Stromal cell of bone marrow (primary cell): ENCODE measurements at regions not wholly inside any gene's neighbourhood (a gene's known extent, or its start where the extent isn't known, plus 50 kb on each side); places are given as distances from the start of the nearest gene placed in this dataset.
A peak's percentile ranks its signal among the peaks of the same experiment; 100 is the strongest.

ENCODE experiments used
- DNase-seq: peaks from one replicate; pipeline ENCODE4 v3.0.0-alpha.2; 2012; ENCODE audit warnings: low read depth

GRCh38 chr1:221105578-221105977, 226.3 kb downstream of the HLX start:
- no peak for DNase-seq

- no peak for DNase-seq
These were observed 227.4 kb downstream of the HLX start for GRCh38 chr1:221106616-221107015.

DNA sequence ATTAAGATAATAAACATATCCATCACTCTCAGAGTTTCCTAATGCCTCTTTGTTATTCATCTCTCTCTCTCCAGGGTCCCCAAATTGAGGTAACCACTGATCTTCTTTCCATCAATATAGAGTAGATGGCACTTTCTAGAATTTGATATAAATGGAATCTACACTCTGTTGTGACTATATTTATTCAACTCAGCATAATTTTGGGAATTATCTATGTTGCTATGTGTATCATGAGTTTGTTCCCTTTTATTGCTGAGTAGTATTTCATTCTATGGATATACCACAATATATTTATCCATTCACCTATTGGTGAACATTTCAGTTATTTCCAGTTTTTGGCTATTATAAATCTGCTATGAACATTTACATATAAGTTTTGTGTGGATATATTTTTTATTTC, 230.7 kb downstream of the HLX start:
- DNase-seq: no peak

DNA sequence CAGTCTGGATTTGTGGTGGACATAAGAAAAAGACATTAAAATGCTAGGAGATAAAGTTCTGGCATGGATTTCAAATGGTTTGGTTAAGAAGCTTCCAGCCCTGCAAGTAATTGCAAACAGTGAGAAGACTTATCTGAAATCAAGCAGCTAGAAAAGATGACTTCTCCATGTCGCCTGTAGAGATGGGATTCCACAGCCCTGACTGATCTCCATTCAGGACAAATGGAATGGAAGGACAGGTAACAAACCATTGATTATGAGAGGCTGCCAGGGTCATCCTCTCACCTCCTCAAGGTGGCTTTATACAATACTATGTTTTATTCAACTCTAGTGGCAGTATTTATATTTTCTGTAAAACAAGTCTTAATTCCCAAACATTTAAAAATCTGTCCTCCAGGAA, 237.9 kb downstream of the HLX start:
- no peak for DNase-seq

- DNase-seq: peak; percentile 91
These were observed 238.3 kb downstream of the HLX start for GRCh38 chr1:221117548-221117951.

- no peak for DNase-seq
These were observed 239.1 kb downstream of the HLX start for GRCh38 chr1:221118176-221118937.

DNA sequence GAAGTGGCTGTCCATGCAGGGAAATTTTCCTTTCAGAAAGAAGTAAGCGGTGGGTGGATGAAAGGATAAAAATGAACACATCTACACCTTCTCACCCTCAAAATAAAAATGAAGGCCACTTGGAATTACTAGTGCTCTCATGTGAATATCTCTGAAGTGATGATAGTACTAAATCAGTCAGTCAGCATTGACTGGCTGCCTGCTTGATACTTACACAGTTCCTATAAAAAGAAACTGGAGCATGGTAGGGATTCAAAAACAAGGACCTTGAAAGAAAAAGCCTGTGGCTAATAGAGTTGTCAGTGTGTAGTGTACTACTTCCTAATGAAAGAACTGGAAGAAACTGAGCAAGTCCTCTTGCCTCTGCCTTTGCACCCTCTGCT, 239.7 kb downstream of the HLX start:
- no peak for DNase-seq

DNA sequence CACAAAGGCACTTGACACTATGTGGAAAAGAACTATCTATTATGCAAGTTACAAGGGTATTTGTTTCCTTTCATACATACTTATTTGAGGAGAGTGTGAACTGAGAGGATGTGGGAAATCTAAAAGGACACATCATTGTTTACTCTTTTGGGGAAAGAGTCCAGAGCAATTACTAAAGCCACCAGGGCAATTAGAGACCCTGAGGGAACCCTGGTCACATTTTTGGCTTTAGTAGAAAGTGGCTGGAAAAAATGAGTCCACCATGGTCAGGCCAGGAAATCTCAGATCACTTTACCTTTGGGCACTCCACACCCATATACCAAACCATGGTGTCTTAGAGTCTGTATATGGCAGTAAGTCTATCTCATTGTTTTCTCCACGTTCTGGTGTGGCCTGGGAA, 243.3 kb downstream of the HLX start:
- no peak for DNase-seq

DNA sequence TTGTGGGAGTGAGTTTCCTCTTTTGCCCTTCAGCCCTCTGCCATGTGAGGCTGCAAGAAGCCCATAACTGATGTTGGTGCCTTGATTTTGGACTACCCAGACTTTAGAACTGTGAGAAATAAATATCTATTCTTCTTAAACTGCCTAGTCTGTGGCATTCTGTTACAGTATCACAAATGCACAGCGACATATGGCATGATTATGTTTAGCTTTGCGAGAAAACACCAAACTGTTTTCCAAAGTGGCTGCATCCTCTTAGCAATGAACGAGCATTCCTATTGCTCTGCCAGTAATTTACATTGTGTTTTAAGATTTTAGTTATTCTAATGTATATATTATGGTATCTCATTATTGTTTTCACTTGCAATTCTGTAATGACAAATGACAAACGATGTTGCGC, 246.7 kb downstream of the HLX start:
- DNase-seq: no peak

GRCh38 chr1:221137666-221138065, 258.4 kb downstream of the HLX start:
- DNase-seq: no peak

GRCh38 chr1:221138516-221138915, 259.3 kb downstream of the HLX start:
- no peak for DNase-seq

DNA sequence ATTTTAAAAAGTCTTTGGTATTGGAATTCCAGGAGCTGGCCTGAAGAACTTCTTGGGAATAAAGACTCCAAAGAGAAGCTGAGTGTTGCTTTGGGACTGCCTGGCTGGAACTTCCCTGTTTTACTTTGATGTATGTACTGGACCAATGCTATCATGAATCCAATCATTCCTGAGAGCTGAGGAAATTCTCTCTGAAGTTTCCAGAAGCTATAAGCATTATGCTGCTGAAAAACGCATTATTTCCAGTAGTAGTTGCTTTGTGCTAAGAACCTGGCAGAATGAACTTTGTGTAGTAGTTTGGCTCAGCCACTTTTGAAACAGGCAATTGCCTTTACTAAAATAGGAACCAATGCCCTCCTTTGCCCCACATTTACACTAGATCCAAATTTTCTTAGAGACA, 260.7 kb downstream of the HLX start:
- no peak for DNase-seq

DNA sequence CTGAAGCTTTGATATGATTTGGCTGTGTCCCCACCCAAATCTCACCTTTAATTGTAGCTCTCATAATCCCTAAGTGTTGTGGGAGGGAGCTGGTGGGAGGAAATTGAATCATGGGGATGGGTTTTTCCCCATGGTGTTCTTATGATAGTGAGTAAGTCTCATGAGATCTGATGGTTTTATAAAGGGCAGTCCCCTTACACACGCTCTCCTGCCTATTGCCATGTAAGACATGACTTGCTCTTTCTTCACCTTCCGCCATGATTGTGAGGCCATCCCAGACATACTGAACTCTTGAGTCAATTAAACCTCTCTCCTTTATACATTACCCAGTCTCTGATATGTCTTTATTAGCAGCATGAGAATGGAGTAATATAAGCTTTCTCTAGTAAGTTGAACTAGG, 261.9 kb downstream of the HLX start:
- no peak for DNase-seq

GRCh38 chr1:221141606-221142285, 262.5 kb downstream of the HLX start:
- DNase-seq: no peak

DNA sequence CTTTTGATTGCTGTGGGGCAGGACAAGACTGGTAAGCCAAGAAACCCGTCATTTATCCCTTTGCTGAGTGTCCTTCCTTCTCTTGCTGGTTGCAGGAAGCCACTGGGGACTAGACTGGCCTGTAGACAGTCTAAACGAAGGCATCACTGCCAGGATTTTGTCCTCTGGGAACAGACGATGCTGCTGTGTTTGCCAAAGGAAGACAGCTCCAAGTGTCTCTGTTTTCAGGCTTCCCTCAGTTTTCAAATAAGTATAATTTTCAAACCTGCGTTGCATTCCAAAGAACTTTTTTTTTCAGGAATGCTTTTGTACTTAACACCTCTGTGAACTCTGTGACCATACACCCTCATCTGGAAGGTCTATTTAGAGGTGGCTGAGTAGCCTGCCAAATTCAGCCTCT, 269.4 kb downstream of the HLX start:
- no peak for DNase-seq

DNA sequence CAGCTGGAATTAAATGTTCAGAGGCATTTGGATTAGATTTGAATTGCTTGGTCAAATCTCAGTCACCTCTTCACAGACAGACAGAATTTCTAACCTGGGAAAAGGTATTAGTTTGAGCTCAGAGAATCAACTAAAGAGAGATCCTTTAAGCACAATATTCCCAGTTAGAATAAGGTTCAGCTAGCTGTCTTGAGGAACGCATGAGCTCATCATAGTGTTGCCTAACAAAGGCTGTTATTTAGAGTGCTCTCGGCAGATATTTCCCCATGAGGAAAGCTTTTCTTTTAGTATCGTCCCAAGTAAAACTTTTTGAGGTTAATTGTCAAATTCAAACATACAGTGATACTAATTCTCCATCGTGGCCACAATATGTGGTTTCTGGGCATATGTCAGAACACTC, 269.9 kb downstream of the HLX start:
- DNase-seq: peak; percentile 53

GRCh38 chr1:221149555-221150075, 270.4 kb downstream of the HLX start:
- DNase-seq: no peak

DNA sequence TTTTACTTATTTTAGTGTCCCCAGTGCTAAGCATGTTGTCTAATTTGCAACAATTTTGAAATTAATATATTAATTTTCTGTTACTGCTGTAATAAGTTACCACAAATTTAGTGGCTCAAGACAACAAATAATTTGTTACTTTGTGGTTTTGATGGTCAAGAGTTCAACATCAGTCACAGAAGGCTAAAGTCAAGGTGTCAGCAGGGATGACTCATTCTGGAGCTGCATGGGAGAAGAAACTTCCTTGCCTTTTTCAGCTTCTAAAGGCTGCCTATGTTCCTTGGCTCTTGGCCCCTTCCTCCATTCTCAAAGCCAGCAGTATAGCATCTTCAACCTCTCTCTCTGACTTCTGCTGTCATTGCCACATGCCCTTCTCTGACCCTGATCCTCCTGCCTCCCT, 271.8 kb downstream of the HLX start:
- no peak for DNase-seq

DNA sequence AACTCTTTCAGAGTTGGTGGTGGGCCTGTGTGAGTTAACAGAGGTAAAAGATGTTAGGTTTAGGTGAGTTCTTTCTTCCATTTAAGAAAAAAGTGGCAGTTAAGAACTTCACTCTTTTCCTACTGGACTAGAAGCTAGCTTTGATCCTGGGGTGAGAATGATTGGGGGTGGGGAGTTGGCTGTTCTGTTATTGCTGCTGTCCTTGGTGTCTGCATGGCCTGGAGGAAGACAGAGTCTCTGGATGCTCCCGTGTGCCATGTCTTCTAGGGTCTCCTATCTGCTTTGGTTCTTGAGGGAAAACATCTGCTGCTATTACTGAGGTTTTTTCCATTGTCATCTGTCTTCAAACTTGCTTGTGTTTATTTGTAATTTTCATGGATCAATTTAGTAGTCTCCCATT, 275.7 kb downstream of the HLX start:
- no peak for DNase-seq

DNA sequence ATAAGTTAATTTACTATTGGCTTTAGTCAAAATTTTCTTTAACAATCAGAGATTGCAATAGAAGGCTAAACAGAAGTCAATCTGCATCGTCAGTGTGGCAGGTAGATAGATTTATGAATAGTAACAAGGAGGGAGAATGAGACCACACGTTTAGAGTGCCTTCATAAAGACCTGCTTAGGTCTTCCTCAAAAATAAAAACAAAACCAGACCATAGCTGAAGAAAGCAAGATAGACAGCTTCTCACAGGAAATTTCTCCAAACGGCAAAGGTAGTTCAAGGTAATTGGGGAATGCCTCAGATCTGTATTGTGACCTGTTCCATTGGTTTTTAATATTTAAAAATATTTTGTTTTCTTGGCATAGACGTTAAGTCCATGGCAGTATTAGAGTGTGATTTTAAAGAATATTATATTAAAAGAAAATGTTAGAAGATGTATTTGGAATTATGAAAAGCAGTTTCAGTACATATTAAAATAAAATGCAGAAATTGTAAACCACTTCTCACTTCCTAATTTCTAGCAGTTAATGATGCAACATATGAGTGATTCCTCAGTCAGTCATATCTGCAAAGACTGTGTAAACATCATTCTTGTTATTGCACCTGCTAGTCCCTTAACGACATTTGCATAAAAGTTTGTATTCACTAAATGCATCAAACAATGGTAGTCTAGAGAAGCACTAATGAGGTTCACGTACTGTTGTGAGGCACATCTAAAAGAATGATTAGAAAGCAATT, 278.0 kb downstream of the HLX start:
- no peak for DNase-seq

- DNase-seq: no peak
These were observed 280.4 kb downstream of the HLX start for GRCh38 chr1:221159608-221160007.

DNA sequence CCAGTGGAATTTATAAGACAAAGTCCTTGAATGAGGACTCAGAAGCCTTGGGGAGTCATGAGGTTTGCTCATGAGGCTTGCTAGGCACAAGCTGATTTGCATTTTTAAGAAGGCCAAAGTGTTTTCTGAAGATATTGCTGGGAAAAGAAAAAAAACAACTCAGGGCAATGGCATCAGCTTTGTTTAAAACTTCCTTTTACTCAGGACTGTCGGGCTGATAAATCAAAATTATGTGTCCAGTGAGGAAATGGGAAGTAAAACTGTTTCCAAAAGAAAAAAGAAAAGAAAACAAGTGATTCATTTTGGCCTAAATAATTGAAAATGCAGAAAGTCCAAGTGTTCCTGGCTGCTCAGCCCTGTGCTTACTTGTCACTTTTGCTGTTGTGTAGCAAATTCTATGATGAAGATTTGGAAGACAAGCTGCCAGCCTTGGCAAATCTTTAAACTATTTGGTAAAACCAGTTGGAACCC, 282.4 kb downstream of the HLX start:
- DNase-seq: peak; percentile 72

GRCh38 chr1:221162352-221162751, 283.1 kb downstream of the HLX start:
- DNase-seq: no peak
